ENCODE measurements at regions not wholly inside any gene's neighbourhood (a gene's known extent, or its start where the extent isn't known, plus 50 kb on each side); places are given as distances from the start of the nearest gene placed in this dataset.

DNA sequence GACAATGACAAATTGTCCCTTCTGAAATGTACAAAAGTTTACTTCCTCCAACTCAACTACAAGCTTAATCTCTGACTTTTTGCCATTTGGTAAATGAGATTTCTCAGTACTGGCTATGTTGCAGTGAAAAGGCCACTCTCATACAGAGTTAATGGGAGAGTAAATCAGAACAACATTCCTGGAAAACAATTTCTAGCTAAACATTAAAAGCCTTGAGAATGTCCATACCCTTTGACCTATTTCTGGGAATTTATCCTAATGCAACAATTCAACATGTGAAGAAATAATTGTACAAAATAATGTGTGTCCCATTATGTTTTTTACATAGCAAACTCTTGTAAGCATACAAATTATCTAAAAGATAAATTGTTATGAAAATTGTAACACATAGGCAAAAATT, 56.3 kb upstream of the SPEF2 start:
- Histone ChIP-seq H3K9me3 (replicated peaks; ENCODE audit: insufficient read depth, low read length) (no peaks in the 10 kb centered on the region), H3K9ac (ENCODE audit: low read length) (no peak overlapping the region), H3K79me2 (ENCODE audit: low read length) (no peaks in the 10 kb centered on the region), H3K27me3 (replicated peaks; ENCODE audit: insufficient read depth, low read length) (no peaks in the 10 kb centered on the region), H3K36me3 (replicated peaks; ENCODE audit: insufficient read depth, low read length) (no peaks in the 10 kb centered on the region), H3K27ac (ENCODE audit: low read length) (no peak overlapping the region), H3K4me2 (ENCODE audit: low read depth, low read length) (no peak overlapping the region), H2AFZ (ENCODE audit: low read length) (no peak overlapping the region), H3K9me2 (replicated peaks; ENCODE audit: insufficient read depth, low read length) (no peaks in the 10 kb centered on the region), H3K4me3 (ENCODE audit: low read length) (no peak overlapping the region), H3K4me1 (ENCODE audit: low read length) (no peaks in the 10 kb centered on the region), H3F3A (ENCODE audit: insufficient read depth, low read length) (no peaks in the 10 kb centered on the region), H4K20me1 (ENCODE audit: insufficient read depth, low read length) (no peaks in the 10 kb centered on the region)
- DNase-seq: no peak
- TF ChIP-seq, protein P1, sequence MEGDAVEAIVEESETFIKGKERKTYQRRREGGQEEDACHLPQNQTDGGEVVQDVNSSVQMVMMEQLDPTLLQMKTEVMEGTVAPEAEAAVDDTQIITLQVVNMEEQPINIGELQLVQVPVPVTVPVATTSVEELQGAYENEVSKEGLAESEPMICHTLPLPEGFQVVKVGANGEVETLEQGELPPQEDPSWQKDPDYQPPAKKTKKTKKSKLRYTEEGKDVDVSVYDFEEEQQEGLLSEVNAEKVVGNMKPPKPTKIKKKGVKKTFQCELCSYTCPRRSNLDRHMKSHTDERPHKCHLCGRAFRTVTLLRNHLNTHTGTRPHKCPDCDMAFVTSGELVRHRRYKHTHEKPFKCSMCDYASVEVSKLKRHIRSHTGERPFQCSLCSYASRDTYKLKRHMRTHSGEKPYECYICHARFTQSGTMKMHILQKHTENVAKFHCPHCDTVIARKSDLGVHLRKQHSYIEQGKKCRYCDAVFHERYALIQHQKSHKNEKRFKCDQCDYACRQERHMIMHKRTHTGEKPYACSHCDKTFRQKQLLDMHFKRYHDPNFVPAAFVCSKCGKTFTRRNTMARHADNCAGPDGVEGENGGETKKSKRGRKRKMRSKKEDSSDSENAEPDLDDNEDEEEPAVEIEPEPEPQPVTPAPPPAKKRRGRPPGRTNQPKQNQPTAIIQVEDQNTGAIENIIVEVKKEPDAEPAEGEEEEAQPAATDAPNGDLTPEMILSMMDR (IDR thresholded peaks at IDR 0.05; ENCODE audit: low read length): no peak

DNA sequence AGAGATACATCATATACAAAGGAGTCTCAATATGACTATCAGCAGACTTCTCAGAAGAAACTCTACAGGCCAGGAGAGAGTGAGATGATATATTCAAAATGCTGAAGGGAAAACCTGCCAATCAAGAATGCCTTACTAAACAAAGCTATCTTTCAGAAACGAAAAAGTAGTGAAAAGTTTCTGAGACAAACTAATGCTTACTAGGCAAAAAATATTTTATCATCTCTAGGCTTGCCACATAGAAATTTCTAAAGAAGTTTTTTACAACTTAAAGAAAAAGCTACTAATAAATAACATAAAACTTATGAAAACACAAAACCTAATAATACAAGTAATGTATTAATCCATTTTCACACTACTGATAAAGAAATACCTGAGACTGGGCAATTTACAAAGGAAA, 59.9 kb upstream of the SPEF2 start:
- no peak overlapping the region for H3K27ac ChIP-seq (ENCODE audit: low read length)

DNA sequence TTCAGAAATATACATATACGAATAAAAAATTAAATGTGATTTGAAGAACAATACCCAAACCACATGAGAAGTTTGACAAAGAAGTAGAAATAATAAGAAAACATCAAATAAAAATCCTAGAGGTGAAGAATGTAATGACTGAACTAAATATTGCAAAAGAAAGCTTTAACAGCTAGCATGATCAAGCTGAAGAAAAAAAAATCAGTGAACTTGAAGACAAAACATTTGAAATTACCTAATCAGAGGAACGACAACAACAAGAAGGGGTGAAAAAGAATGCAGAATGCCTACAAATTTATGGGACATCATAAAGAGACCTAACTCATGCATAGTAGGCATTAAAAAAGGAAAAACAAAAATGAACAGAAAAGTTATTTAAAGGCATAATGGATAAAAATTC, 60.5 kb upstream of the SPEF2 start:
- Histone ChIP-seq H3K27me3 (replicated peaks; ENCODE audit: insufficient read depth, low read length) (no peaks in the 10 kb centered on the region), H4K20me1 (ENCODE audit: insufficient read depth, low read length) (no peaks in the 10 kb centered on the region), H3K27ac (ENCODE audit: low read length) (no peak overlapping the region), H3K4me2 (ENCODE audit: low read depth, low read length) (no peak overlapping the region), H3K9me2 (replicated peaks; ENCODE audit: insufficient read depth, low read length) (no peaks in the 10 kb centered on the region), H3K36me3 (replicated peaks; ENCODE audit: insufficient read depth, low read length) (no peaks in the 10 kb centered on the region), H2AFZ (ENCODE audit: low read length) (no peak overlapping the region), H3K9me3 (replicated peaks; ENCODE audit: insufficient read depth, low read length) (no peaks in the 10 kb centered on the region), H3K4me3 (ENCODE audit: low read length) (no peak overlapping the region), H3K4me1 (ENCODE audit: low read length) (no peaks in the 10 kb centered on the region), H3F3A (ENCODE audit: insufficient read depth, low read length) (no peaks in the 10 kb centered on the region), H3K9ac (ENCODE audit: low read length) (no peak overlapping the region), H3K79me2 (ENCODE audit: low read length) (no peaks in the 10 kb centered on the region)
- TF ChIP-seq EZH2 (optimal IDR thresholded peaks at IDR 0.05; ENCODE audit: low read depth, low read length) (no peak), EZH2phosphoT487 (IDR thresholded peaks at IDR 0.05; ENCODE audit: low read length) (no peak)
- TF ChIP-seq, protein P1 (IDR thresholded peaks at IDR 0.05; ENCODE audit: low read length): no peak
- DNase-seq: no peak

More for the DNA sequence above, 59.9 kb upstream of the SPEF2 start:
- H3F3A ChIP-seq (ENCODE audit: insufficient read depth, low read length): no peaks in the 10 kb centered on the region
- H3K79me2 ChIP-seq (ENCODE audit: low read length): no peaks in the 10 kb centered on the region
- H2AFZ ChIP-seq (ENCODE audit: low read length): no peak overlapping the region
- no peak overlapping the region for H3K4me3 ChIP-seq (ENCODE audit: low read length)
- H3K27me3 ChIP-seq (replicated peaks; ENCODE audit: insufficient read depth, low read length): no peaks in the 10 kb centered on the region
- H3K4me1 ChIP-seq (ENCODE audit: low read length): no peaks in the 10 kb centered on the region
- no peaks in the 10 kb centered on the region for H3K36me3 ChIP-seq (replicated peaks; ENCODE audit: insufficient read depth, low read length)
- H3K9me3 ChIP-seq (replicated peaks; ENCODE audit: insufficient read depth, low read length): no peaks in the 10 kb centered on the region
- DNase-seq: no peak
- H3K9me2 ChIP-seq (replicated peaks; ENCODE audit: insufficient read depth, low read length): no peaks in the 10 kb centered on the region
- no peak overlapping the region for H3K4me2 ChIP-seq (ENCODE audit: low read depth, low read length)
- no peak for TF ChIP-seq EZH2 (optimal IDR thresholded peaks at IDR 0.05; ENCODE audit: low read depth, low read length)
- TF ChIP-seq, protein P1 (IDR thresholded peaks at IDR 0.05; ENCODE audit: low read length): no peak
- TF ChIP-seq EZH2phosphoT487 (IDR thresholded peaks at IDR 0.05; ENCODE audit: low read length): no peak
- no peaks in the 10 kb centered on the region for H4K20me1 ChIP-seq (ENCODE audit: insufficient read depth, low read length)
- H3K9ac ChIP-seq (ENCODE audit: low read length): no peak overlapping the region
